GM23338 (cell line): ENCODE measurements at regions not wholly inside any gene's neighbourhood (a gene's known extent, or its start where the extent isn't known, plus 50 kb on each side); places are given as distances from the start of the nearest gene placed in this dataset.

Source experiments
- ATAC-seq: fragments of 200-7000 bp; cut with Tn5 transposase; 3 replicates; pipeline ENCODE4 v1.9.1; 2020
- DNase-seq: peaks from one replicate; pipeline ENCODE4 v3.0.0-alpha.2; 2015; ENCODE audit warnings: low spot score
- H2AFZ ChIP-seq: fragments of 200-600 bp; sonication (generic); 2 replicates; pipeline ENCODE4 v1.8.0; 2016; ENCODE audit warnings: antibody characterized with exemption, mild to moderate bottlenecking, moderate library complexity
- H3F3A ChIP-seq: fragments of 200-600 bp; sonication (generic); replicated peaks from 2 replicates; pipeline ENCODE4 v1.8.0; 2017; ENCODE audit warnings: antibody characterized with exemption, mixed run types, low read depth
- H3K27ac ChIP-seq: fragments of 200-600 bp; sonication (generic); 2 replicates; pipeline ENCODE4 v1.6.1; 2016; ENCODE audit warnings: low read depth
- H3K27me3 ChIP-seq: fragments of 200-600 bp; sonication (generic); 2 replicates; pipeline ENCODE4 v1.8.0; 2016; ENCODE audit warnings: mild to moderate bottlenecking, mixed run types, moderate library complexity; ENCODE audit not compliant: insufficient read depth
- H3K36me3 ChIP-seq: fragments of 200-600 bp; sonication (generic); 2 replicates; pipeline ENCODE4 v1.8.0; 2016; ENCODE audit warnings: mild to moderate bottlenecking; ENCODE audit not compliant: insufficient read depth
- H3K4me1 ChIP-seq: fragments of 200-600 bp; sonication (generic); 2 replicates; pipeline ENCODE4 v1.8.0; 2016; ENCODE audit warnings: mild to moderate bottlenecking, moderate library complexity; ENCODE audit not compliant: insufficient read depth
- H3K4me2 ChIP-seq: fragments of 200-600 bp; sonication (generic); 2 replicates; pipeline ENCODE4 v1.7.1; 2017; ENCODE audit warnings: mixed run types
- H3K4me3 ChIP-seq: fragments of 200-600 bp; sonication (generic); 2 replicates; pipeline ENCODE4 v1.6.1; 2016; ENCODE audit warnings: mixed run types
- H3K79me2 ChIP-seq: fragments of 200-600 bp; sonication (generic); replicated peaks from 2 replicates; pipeline ENCODE4 v1.8.0; 2017; ENCODE audit warnings: mild to moderate bottlenecking; ENCODE audit not compliant: insufficient read depth
- H3K9me2 ChIP-seq: fragments of 200-600 bp; sonication (generic); 2 replicates; pipeline ENCODE4 v1.8.0; 2017; ENCODE audit not compliant: insufficient read depth
- H4K20me1 ChIP-seq: fragments of 200-600 bp; sonication (generic); replicated peaks from 2 replicates; pipeline ENCODE4 v1.8.0; 2017; ENCODE audit warnings: mild to moderate bottlenecking; ENCODE audit not compliant: insufficient read depth
- H3K27ac Mint-ChIP-seq: 2 replicates; pipeline ENCODE4 v1.8.0; 2020; ENCODE audit warnings: inconsistent platforms, mild to moderate bottlenecking, moderate library complexity, mixed read lengths
- H3K27me3 Mint-ChIP-seq: 3 replicates; pipeline ENCODE4 v1.8.0; 2022; ENCODE audit warnings: low read depth, mild to moderate bottlenecking, moderate library complexity, mixed read lengths, inconsistent platforms; ENCODE audit not compliant: insufficient read depth, poor library complexity
- H3K36me3 Mint-ChIP-seq: 3 replicates; pipeline ENCODE4 v1.8.0; 2021; ENCODE audit warnings: low read depth, mild to moderate bottlenecking, inconsistent platforms, moderate library complexity, mixed read lengths
- H3K4me1 Mint-ChIP-seq: 3 replicates; pipeline ENCODE4 v1.8.0; 2020; ENCODE audit warnings: mild to moderate bottlenecking, inconsistent platforms, mixed read lengths
- H3K4me3 Mint-ChIP-seq: 3 replicates; pipeline ENCODE4 v1.8.0; 2021; ENCODE audit warnings: moderate library complexity, mild to moderate bottlenecking, inconsistent platforms, mixed read lengths
- H3K9me3 Mint-ChIP-seq: 3 replicates; pipeline ENCODE4 v1.8.0; 2020; ENCODE audit warnings: moderate library complexity, mild to moderate bottlenecking, inconsistent platforms, mixed read lengths
- CREB1 ChIP-seq: fragments of 250-450 bp; sonication (Bioruptor Pico); IDR thresholded peaks from 2 replicates; pipeline ENCODE4 v1.5.0; 2020; ENCODE audit warnings: low read depth, mild to moderate bottlenecking, moderate library complexity
- CTCF ChIP-seq, 2 experiments: fragments of 200-600 bp in 1 of 2; sonication (generic) in 1 of 2; conservative IDR thresholded peaks; 2 replicates each; pipeline versions ENCODE4 v1.5.1 to v1.6.1; 2016 to 2017; ENCODE audit warnings: antibody characterized with exemption in 2 of 2, low read depth in 2 of 2, mild to moderate bottlenecking in 2 of 2, moderate library complexity in 1 of 2
- EZH2 ChIP-seq: fragments of 200-600 bp; sonication (generic); IDR thresholded peaks from one replicate; pipeline ENCODE4 v1.8.0; 2017; ENCODE audit warnings: antibody characterized with exemption, mild to moderate bottlenecking, low read depth; ENCODE audit not compliant: unreplicated experiment
- EZH2phosphoT487 ChIP-seq: fragments of 200-600 bp; sonication (generic); IDR thresholded peaks from one replicate; pipeline ENCODE4 v1.8.1; 2018; ENCODE audit warnings: antibody characterized with exemption; ENCODE audit not compliant: unreplicated experiment
- JUNB ChIP-seq: IDR thresholded peaks from one replicate; pipeline ENCODE4 v1.6.1; 2016; ENCODE audit warnings: antibody characterized with exemption; ENCODE audit not compliant: unreplicated experiment
- NANOG ChIP-seq: IDR thresholded peaks from 2 replicates; pipeline ENCODE4 v1.6.1; 2016; ENCODE audit warnings: antibody characterized with exemption, borderline replicate concordance
- POLR2AphosphoS5 ChIP-seq: IDR thresholded peaks from 2 replicates; pipeline ENCODE4 v1.6.1; 2016; ENCODE audit warnings: antibody characterized with exemption, low read depth
- STAT1 ChIP-seq: IDR thresholded peaks from one replicate; pipeline ENCODE4 v1.6.1; 2016; ENCODE audit warnings: antibody characterized with exemption; ENCODE audit not compliant: unreplicated experiment
- ZNF114 ChIP-seq: fragments of 250-450 bp; sonication (Bioruptor Pico); IDR thresholded peaks from 2 replicates; pipeline ENCODE4 v1.5.0; 2020; ENCODE audit warnings: mild to moderate bottlenecking, moderate library complexity
- TF ChIP-seq, protein P1 (sequence below): IDR thresholded peaks from 2 replicates; pipeline ENCODE4 v1.6.1; 2016; ENCODE audit warnings: antibody characterized with exemption
- TF ChIP-seq, protein P2 (sequence below): fragments of 250-450 bp; sonication (Bioruptor Pico); IDR thresholded peaks from 2 replicates; pipeline ENCODE4 v1.5.0; 2020; ENCODE audit warnings: mild to moderate bottlenecking, moderate library complexity

DNA sequence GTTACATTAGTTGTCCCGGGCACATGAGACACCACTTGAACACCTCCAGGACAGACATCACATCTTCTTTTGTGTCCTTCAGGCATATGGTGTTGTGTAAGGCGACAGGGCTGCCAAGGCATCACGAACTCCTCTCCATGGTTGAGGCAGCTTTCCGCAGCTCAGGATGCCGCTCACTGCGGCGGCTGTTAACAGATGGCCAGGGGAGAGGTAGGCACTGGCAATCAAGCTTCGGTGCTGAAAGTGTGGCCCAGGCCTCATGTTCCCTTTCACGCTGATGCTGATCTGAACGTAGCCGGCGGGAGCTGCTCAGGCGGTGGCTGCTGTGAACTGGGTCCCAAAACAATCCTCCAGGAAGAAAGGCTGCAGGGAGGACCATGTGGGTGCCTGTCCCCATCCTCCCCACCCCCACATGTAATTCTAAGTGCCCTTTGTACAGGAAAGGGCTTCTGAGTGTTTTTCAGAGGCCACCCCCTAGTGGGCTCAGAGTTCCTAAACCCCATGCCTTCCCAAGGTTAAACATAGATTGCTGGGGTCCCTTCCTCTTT is 287.1 kb upstream of the AJAP1 start:
- H2AFZ ChIP-seq, result no peak overlapping the region
- no peaks in the 10 kb centered on the region for H3F3A ChIP-seq
- Mint-ChIP-seq H3K36me3 (peaks cover 20% of the 10 kb centered on the region; the same call in 2 of the 3 replicates), H3K27ac (no peak overlapping the region), H3K27me3 (no peaks in the 10 kb centered on the region), H3K4me1 (no peaks in the 10 kb centered on the region), H3K4me3 (no peak overlapping the region), H3K9me3 (peaks cover 43% of the 10 kb centered on the region)
- ATAC-seq, result no peak
- H3K9me2 ChIP-seq, result no peaks in the 10 kb centered on the region
- no peak overlapping the region for H3K4me2 ChIP-seq
- H3K4me1 ChIP-seq, result no peaks in the 10 kb centered on the region
- no peaks in the 10 kb centered on the region for H3K27me3 ChIP-seq
- no peak overlapping the region for H3K4me3 ChIP-seq
- no peaks in the 10 kb centered on the region for H4K20me1 ChIP-seq
- TF ChIP-seq EZH2phosphoT487, result no peak
- no peak for TF ChIP-seq JUNB
- TF ChIP-seq EZH2, result no peak
- no peak for DNase-seq
- no peaks in the 10 kb centered on the region for H3K79me2 ChIP-seq
- H3K27ac ChIP-seq, result no peak overlapping the region
- H3K36me3 ChIP-seq, result no peaks in the 10 kb centered on the region; the same call in 1 of the 2 replicates

DNA sequence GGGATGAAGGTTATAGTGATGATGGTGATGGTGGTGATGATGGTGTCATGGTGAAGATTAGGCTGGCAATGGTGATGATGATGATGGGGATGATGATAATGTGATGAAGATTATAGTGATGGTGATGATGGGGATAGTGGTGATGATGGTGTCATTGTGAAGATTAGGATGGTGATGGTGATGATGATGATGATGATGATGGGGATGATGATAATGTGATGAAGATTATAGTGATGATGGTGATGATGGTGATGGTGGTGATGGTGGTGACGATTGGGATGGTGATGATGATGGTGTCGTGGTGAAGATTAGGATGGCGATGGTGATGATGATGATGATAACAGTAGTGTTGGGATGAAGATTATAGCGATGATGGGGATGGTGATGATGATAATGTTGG is 285.1 kb upstream of the AJAP1 start:
- no peak for DNase-seq
- no peak overlapping the region for H3K4me3 Mint-ChIP-seq
- no peak overlapping the region for H3K27ac ChIP-seq
- no peaks in the 10 kb centered on the region for H3K27me3 ChIP-seq
- H3K9me2 ChIP-seq, result no peaks in the 10 kb centered on the region
- ATAC-seq, result no peak
- H3K27ac Mint-ChIP-seq, result no peak overlapping the region
- no peaks in the 10 kb centered on the region for H3K27me3 Mint-ChIP-seq
- no peak overlapping the region for H2AFZ ChIP-seq
- peaks cover 17% of the 10 kb centered on the region for H3K36me3 Mint-ChIP-seq
- no peaks in the 10 kb centered on the region for H3F3A ChIP-seq
- H3K4me2 ChIP-seq, result no peak overlapping the region
- H3K79me2 ChIP-seq, result no peaks in the 10 kb centered on the region
- H3K4me1 Mint-ChIP-seq, result no peaks in the 10 kb centered on the region
- H3K36me3 ChIP-seq, result no peaks in the 10 kb centered on the region
- H3K4me3 ChIP-seq, result no peak overlapping the region
- H4K20me1 ChIP-seq, result no peaks in the 10 kb centered on the region
- H3K9me3 Mint-ChIP-seq, result peaks cover 23% of the 10 kb centered on the region
- H3K4me1 ChIP-seq, result no peaks in the 10 kb centered on the region
- no peak for TF ChIP-seq EZH2phosphoT487
- TF ChIP-seq, protein P1, sequence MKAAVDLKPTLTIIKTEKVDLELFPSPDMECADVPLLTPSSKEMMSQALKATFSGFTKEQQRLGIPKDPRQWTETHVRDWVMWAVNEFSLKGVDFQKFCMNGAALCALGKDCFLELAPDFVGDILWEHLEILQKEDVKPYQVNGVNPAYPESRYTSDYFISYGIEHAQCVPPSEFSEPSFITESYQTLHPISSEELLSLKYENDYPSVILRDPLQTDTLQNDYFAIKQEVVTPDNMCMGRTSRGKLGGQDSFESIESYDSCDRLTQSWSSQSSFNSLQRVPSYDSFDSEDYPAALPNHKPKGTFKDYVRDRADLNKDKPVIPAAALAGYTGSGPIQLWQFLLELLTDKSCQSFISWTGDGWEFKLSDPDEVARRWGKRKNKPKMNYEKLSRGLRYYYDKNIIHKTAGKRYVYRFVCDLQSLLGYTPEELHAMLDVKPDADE, result no peak
- TF ChIP-seq CREB1 (CRISPR knock-in tag), result no peak
- no peak for TF ChIP-seq JUNB
- TF ChIP-seq, protein P2, sequence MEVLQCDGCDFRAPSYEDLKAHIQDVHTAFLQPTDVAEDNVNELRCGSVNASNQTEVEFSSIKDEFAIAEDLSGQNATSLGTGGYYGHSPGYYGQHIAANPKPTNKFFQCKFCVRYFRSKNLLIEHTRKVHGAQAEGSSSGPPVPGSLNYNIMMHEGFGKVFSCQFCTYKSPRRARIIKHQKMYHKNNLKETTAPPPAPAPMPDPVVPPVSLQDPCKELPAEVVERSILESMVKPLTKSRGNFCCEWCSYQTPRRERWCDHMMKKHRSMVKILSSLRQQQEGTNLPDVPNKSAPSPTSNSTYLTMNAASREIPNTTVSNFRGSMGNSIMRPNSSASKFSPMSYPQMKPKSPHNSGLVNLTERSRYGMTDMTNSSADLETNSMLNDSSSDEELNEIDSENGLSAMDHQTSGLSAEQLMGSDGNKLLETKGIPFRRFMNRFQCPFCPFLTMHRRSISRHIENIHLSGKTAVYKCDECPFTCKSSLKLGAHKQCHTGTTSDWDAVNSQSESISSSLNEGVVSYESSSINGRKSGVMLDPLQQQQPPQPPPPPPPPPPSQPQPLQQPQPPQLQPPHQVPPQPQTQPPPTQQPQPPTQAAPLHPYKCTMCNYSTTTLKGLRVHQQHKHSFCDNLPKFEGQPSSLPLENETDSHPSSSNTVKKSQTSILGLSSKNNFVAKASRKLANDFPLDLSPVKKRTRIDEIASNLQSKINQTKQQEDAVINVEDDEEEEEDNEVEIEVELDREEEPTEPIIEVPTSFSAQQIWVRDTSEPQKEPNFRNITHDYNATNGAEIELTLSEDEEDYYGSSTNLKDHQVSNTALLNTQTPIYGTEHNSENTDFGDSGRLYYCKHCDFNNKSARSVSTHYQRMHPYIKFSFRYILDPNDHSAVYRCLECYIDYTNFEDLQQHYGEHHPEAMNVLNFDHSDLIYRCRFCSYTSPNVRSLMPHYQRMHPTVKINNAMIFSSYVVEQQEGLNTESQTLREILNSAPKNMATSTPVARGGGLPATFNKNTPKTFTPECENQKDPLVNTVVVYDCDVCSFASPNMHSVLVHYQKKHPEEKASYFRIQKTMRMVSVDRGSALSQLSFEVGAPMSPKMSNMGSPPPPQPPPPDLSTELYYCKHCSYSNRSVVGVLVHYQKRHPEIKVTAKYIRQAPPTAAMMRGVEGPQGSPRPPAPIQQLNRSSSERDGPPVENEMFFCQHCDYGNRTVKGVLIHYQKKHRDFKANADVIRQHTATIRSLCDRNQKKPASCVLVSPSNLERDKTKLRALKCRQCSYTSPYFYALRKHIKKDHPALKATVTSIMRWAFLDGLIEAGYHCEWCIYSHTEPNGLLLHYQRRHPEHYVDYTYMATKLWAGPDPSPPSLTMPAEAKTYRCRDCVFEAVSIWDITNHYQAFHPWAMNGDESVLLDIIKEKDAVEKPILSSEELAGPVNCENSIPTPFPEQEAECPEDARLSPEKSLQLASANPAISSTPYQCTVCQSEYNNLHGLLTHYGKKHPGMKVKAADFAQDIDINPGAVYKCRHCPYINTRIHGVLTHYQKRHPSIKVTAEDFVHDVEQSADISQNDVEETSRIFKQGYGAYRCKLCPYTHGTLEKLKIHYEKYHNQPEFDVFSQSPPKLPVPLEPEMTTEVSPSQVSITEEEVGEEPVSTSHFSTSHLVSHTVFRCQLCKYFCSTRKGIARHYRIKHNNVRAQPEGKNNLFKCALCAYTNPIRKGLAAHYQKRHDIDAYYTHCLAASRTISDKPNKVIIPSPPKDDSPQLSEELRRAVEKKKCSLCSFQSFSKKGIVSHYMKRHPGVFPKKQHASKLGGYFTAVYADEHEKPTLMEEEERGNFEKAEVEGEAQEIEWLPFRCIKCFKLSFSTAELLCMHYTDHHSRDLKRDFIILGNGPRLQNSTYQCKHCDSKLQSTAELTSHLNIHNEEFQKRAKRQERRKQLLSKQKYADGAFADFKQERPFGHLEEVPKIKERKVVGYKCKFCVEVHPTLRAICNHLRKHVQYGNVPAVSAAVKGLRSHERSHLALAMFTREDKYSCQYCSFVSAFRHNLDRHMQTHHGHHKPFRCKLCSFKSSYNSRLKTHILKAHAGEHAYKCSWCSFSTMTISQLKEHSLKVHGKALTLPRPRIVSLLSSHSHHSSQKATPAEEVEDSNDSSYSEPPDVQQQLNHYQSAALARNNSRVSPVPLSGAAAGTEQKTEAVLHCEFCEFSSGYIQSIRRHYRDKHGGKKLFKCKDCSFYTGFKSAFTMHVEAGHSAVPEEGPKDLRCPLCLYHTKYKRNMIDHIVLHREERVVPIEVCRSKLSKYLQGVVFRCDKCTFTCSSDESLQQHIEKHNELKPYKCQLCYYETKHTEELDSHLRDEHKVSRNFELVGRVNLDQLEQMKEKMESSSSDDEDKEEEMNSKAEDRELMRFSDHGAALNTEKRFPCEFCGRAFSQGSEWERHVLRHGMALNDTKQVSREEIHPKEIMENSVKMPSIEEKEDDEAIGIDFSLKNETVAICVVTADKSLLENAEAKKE (CRISPR knock-in tag), result no peak
- no peak for TF ChIP-seq STAT1
- TF ChIP-seq ZNF114, result no peak
- TF ChIP-seq CTCF (conservative IDR thresholded peaks at IDR 0.05; ENCODE audit: low read depth in 2 of 2), result no peak
- TF ChIP-seq POLR2AphosphoS5, result no peak
- TF ChIP-seq NANOG, result no peak
